ENCODE measurements at regions not wholly inside any gene's neighbourhood (a gene's known extent, or its start where the extent isn't known, plus 50 kb on each side); places are given as distances from the start of the nearest gene placed in this dataset.

DNA sequence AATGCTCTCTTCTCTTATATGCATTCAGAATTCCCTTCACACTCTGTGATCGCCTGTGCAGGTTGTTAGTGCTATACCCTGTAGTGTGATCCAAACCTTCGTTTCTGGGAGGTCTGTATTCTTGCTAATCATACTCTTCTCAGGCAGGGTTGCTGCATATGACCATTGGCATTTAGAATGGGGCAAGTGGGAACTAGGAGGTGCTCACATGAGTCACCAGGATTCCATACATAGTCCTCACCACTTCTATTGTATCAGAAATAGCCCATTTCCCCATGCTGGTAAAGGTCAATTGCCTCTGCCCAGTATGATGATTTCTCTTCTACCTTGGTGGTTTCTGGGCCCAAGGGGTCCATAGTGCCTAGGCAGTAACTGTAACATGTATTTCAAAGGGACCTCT lies 443.5 kb upstream of the CDH6 start:
- TF ChIP-seq, protein P1, sequence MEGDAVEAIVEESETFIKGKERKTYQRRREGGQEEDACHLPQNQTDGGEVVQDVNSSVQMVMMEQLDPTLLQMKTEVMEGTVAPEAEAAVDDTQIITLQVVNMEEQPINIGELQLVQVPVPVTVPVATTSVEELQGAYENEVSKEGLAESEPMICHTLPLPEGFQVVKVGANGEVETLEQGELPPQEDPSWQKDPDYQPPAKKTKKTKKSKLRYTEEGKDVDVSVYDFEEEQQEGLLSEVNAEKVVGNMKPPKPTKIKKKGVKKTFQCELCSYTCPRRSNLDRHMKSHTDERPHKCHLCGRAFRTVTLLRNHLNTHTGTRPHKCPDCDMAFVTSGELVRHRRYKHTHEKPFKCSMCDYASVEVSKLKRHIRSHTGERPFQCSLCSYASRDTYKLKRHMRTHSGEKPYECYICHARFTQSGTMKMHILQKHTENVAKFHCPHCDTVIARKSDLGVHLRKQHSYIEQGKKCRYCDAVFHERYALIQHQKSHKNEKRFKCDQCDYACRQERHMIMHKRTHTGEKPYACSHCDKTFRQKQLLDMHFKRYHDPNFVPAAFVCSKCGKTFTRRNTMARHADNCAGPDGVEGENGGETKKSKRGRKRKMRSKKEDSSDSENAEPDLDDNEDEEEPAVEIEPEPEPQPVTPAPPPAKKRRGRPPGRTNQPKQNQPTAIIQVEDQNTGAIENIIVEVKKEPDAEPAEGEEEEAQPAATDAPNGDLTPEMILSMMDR (conservative IDR thresholded peaks at IDR 0.05; ENCODE audit: low read depth, low read length): no peak

DNA sequence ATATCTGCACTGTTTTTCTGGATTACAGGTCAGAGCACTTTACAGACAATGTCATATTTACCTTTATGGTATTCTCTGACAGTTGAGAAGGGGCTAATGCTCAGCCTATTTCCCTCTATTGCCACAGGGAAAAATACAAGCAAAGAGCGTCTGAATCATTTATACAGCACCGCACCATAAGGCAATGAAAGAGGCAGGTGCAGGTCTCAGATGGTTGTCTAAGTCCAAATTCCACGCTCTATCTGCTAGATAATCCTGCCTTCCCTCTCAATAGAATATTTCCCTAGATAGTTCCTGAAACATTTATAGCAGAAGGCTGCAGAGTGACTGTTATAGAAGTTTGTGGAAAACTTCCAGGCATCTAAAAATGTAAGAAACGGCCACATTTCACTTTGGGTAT lies 446.1 kb upstream of the CDH6 start:
- no peak overlapping the region for H3K4me3 ChIP-seq (IDR thresholded peaks at IDR 0.05; ENCODE audit: insufficient read depth, low read depth, low read length)
- H2AFZ ChIP-seq (ENCODE audit: low read depth): no peak overlapping the region
- H3K27me3 ChIP-seq (ENCODE audit: insufficient read depth, low read depth): no peaks in the 10 kb centered on the region
- no peak overlapping the region for H3K4me2 ChIP-seq
- TF ChIP-seq, protein P1 (conservative IDR thresholded peaks at IDR 0.05; ENCODE audit: low read depth, low read length): no peak
- no peaks in the 10 kb centered on the region for H3K36me3 ChIP-seq (ENCODE audit: insufficient read depth)
- H3K79me2 ChIP-seq (ENCODE audit: insufficient read depth, low read depth): no peaks in the 10 kb centered on the region
- no peaks in the 10 kb centered on the region for H3K4me1 ChIP-seq (ENCODE audit: low read depth, poor library complexity, severe bottlenecking)
- no peak overlapping the region for H3K9ac ChIP-seq
- no peaks in the 10 kb centered on the region for H4K20me1 ChIP-seq (ENCODE audit: insufficient read depth)
- no peak overlapping the region for H3K27ac ChIP-seq

More for the DNA sequence above, 443.5 kb upstream of the CDH6 start:
- no peaks in the 10 kb centered on the region for H3K27me3 ChIP-seq (ENCODE audit: insufficient read depth, low read depth)
- H3K27ac ChIP-seq: no peak overlapping the region
- no peaks in the 10 kb centered on the region for H4K20me1 ChIP-seq (ENCODE audit: insufficient read depth)
- H3K79me2 ChIP-seq (ENCODE audit: insufficient read depth, low read depth): no peaks in the 10 kb centered on the region
- no peaks in the 10 kb centered on the region for H3K36me3 ChIP-seq (ENCODE audit: insufficient read depth)
- no peak overlapping the region for H3K4me2 ChIP-seq
- no peak overlapping the region for H2AFZ ChIP-seq (ENCODE audit: low read depth)
- H3K4me3 ChIP-seq (IDR thresholded peaks at IDR 0.05; ENCODE audit: insufficient read depth, low read depth, low read length): no peak overlapping the region
- H3K9ac ChIP-seq: no peak overlapping the region
- no peaks in the 10 kb centered on the region for H3K4me1 ChIP-seq (ENCODE audit: low read depth, poor library complexity, severe bottlenecking)

DNA sequence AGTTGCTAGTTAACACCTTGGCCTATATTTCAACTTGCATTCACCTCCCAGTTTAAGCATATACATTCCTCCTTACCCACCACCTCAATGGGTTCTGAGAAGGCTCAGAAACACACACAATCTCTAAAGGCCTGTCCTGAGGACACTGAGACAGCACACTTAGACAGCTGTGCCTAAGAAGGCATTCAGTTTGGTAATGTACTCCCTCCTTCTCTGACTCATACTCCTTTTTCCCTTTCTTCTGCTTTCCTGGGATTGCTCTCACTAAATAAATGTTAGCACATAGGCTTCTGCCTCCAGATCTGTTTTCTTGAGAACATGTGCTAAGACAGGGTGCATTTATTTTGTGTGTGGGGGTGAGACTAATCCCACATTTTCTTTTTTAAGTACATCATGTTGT lies 456.8 kb upstream of the CDH6 start:
- Histone ChIP-seq H3K9ac (no peak overlapping the region), H3K79me2 (ENCODE audit: insufficient read depth, low read depth) (no peaks in the 10 kb centered on the region), H3K27ac (no peak overlapping the region), H3K27me3 (ENCODE audit: insufficient read depth, low read depth) (no peaks in the 10 kb centered on the region), H2AFZ (ENCODE audit: low read depth) (no peak overlapping the region), H3K4me2 (no peak overlapping the region), H3K4me1 (ENCODE audit: low read depth, poor library complexity, severe bottlenecking) (no peaks in the 10 kb centered on the region), H3K36me3 (ENCODE audit: insufficient read depth) (no peaks in the 10 kb centered on the region), H3K4me3 (IDR thresholded peaks at IDR 0.05; ENCODE audit: insufficient read depth, low read depth, low read length) (no peak overlapping the region), H4K20me1 (ENCODE audit: insufficient read depth) (no peaks in the 10 kb centered on the region)
- TF ChIP-seq, protein P1 (conservative IDR thresholded peaks at IDR 0.05; ENCODE audit: low read depth, low read length): no peak

DNA sequence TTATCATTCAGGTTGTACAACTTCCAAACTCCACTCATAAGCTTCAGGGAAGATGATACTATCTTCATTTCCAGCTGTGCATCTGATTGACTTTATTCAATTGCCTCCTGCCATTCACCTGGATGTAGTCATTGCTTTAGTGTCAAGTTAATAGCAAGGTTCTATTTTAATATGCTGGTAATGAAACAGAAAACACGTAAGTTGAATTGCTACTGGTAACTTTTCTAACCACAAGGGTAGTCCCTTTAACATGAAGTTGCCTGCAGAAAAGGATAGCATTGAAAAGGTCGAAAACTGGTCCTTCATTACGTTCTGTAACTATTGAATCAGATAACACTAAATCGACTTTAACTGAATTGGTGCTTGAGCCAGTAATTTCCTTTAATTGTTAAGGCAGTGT lies 459.4 kb upstream of the CDH6 start:
- no peaks in the 10 kb centered on the region for H3K4me1 ChIP-seq (ENCODE audit: low read depth, poor library complexity, severe bottlenecking)
- no peak overlapping the region for H2AFZ ChIP-seq (ENCODE audit: low read depth)
- H3K27ac ChIP-seq: no peak overlapping the region
- H3K4me2 ChIP-seq: no peak overlapping the region
- H3K4me3 ChIP-seq (IDR thresholded peaks at IDR 0.05; ENCODE audit: insufficient read depth, low read depth, low read length): no peak overlapping the region
- no peaks in the 10 kb centered on the region for H3K27me3 ChIP-seq (ENCODE audit: insufficient read depth, low read depth)
- H3K9ac ChIP-seq: no peak overlapping the region
- no peaks in the 10 kb centered on the region for H3K79me2 ChIP-seq (ENCODE audit: insufficient read depth, low read depth)
- no peaks in the 10 kb centered on the region for H4K20me1 ChIP-seq (ENCODE audit: insufficient read depth)
- H3K36me3 ChIP-seq (ENCODE audit: insufficient read depth): no peaks in the 10 kb centered on the region
- TF ChIP-seq, protein P1 (conservative IDR thresholded peaks at IDR 0.05; ENCODE audit: low read depth, low read length): no peak
